NK-92 (cell line): ENCODE measurements at regions not wholly inside any gene's neighbourhood (a gene's known extent, or its start where the extent isn't known, plus 50 kb on each side); places are given as distances from the start of the nearest gene placed in this dataset.

Source experiments
- DNase-seq: peaks from one replicate; lab custom pipeline; 2025; ENCODE audit not compliant: unreplicated experiment; lab: John Stamatoyannopoulos, UW

GRCh38 chr6:111957623-111958315, 84.5 kb upstream of the FYN start:
- no peak for DNase-seq

- no peak for DNase-seq
Observed at GRCh38 chr6:111958534-111958933, 85.3 kb upstream of the FYN start.

GRCh38 chr6:111959766-111960165, 86.5 kb upstream of the FYN start:
- DNase-seq = no peak

DNA sequence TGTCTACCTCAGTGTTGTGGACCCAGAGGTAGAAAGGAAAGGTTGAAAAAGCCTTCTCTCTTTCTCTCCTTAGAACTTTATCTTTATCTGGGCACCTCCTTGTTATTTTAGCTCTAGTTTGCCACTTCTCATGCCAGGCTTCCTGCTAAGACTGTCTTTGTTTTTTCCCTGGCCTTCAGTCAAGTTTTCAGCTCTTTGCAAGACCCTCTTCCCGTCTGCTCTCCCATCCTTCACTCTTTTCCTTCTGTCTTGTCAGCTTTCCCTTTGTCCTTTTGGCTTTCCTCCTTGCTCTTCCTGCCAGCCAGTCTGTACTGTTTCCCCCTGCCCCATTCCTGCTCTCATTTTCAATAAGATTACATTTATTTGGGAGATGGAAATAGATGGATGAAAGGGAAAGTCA, 86.8 kb upstream of the CCN6 start:
- no peak for DNase-seq

DNA sequence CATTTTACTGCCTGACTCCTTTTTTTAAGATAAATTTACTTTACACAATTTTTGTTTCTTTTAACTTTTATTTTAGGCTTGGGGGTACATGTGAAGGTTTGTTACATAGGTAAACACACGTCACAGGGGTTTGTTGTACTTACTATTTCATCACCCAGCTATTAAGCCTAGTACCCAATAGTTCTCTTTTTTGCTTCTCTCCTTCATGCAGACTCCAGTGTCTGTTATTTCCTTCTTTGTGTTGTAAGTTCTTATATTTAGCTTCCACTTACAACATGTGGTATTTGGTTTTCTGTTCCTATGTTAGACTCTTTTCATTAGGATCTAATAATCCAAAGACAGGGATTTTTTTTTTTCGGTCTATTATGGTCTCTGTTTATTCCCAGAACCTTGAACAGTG, 83.5 kb upstream of the CCN6 start:
- DNase-seq = no peak

DNA sequence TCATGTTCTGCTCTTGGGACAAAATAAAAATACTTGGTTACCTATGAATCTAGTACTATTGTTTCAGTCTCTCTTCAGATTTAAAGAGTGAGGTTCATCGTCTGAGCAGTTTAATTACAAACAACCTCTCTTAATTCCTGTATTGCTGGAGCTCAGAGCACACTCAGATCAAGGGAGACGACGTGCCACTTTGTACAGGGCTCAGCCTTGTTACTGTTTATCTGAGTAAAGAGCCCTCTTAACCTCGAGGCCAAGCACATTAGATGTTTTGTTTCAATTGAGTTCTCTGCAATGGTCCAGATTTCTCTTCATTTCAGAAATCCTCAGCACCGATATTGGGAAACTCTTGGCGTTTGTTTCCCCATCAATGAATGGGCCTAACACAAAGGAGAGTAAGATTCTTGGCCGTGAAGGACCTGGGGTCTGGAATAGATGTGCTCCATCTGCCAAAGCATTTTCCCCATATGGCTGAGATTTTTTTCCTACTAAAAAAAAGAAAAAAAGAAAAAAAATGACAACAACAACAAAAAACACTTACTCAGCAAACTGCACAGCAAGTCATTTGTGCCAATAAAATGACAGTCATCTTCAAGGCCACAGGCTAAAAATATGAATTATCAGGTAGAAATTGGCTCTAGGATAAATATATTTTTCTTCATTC, 82.6 kb upstream of the CCN6 start:
- no peak for DNase-seq

- DNase-seq = no peak
Observed at GRCh38 chr6:111971866-111972532, 81.9 kb upstream of the CCN6 start.

DNA sequence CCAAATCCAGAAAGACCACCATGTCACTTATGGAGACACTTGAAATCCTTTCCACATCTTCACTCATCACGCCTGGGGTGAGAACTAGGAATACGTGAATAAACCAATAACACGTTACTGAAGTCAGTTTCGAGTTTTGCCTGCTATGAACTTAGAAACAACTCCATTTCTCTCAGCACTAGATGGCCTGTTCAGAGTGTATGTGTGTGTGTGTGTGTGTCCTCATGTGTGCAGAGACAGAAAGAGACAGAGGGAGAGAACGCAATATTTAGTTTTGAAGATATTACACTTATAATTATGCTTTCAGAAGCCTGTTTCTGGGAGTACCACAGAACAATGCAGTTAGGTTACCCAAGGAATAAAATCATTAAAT, 81.2 kb upstream of the CCN6 start:
- DNase-seq = no peak

- no peak for DNase-seq
Observed at GRCh38 chr6:111973118-111973761, 80.7 kb upstream of the CCN6 start.

DNA sequence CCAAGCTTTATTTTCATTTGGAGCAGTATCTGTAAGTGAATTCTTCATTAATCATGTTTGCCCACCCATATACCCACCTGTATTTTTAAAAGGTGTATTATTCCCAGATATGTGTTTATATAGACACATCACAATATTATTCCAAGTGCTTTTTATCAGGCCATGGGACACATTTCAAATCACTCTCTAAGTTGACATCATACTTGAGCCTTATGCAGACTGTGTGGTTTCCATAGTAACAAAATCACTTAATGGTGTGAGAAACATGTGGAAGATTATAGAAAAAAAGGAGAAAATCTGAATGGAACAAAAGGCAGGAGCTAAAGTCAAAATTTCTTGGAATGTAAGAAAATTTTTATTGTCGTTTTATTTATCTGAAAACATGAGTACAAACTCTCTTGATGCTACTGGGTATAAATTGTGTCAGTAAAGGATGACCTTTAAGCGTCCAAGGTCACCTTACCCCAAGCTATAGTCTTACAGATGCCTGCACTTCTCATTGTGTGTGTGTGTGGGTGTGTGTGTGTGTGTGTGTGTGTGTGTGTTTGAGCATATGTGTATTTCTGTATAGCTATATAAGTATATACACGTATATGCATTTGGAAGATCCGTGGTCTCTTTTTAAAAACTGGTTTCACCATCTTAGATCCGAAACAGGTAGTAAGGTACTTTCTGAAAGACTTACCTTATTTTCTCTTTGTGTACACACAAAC, 79.8 kb upstream of the CCN6 start:
- no peak for DNase-seq

- DNase-seq = no peak
Observed at GRCh38 chr6:111975466-111975865, 78.4 kb upstream of the CCN6 start.

DNA sequence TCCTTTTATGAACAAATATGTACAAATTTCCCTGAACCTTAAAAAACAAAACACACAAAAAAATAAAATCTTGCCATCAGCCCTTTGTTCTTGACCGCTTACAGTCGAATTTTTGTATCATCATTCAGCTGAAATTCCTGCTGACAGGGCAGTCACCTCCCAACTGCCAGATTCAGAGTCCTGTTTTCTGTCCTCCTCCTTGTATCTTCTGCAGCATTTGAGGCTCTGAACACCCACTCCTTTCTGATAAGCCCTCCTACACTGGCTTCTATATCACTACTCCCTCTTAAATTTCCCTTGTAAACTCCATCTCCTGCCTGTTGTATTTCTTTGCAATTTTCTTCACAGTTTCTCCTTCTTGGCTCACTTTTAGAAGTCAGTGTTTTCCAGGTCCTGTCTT, 77.8 kb upstream of the CCN6 start:
- no peak for DNase-seq

- no peak for DNase-seq
Observed at GRCh38 chr6:111978532-111979149, 75.3 kb upstream of the CCN6 start.

- no peak for DNase-seq
Observed at GRCh38 chr6:111979633-111980032, 74.3 kb upstream of the CCN6 start.

GRCh38 chr6:111980143-111980542, 73.8 kb upstream of the CCN6 start:
- DNase-seq = no peak

DNA sequence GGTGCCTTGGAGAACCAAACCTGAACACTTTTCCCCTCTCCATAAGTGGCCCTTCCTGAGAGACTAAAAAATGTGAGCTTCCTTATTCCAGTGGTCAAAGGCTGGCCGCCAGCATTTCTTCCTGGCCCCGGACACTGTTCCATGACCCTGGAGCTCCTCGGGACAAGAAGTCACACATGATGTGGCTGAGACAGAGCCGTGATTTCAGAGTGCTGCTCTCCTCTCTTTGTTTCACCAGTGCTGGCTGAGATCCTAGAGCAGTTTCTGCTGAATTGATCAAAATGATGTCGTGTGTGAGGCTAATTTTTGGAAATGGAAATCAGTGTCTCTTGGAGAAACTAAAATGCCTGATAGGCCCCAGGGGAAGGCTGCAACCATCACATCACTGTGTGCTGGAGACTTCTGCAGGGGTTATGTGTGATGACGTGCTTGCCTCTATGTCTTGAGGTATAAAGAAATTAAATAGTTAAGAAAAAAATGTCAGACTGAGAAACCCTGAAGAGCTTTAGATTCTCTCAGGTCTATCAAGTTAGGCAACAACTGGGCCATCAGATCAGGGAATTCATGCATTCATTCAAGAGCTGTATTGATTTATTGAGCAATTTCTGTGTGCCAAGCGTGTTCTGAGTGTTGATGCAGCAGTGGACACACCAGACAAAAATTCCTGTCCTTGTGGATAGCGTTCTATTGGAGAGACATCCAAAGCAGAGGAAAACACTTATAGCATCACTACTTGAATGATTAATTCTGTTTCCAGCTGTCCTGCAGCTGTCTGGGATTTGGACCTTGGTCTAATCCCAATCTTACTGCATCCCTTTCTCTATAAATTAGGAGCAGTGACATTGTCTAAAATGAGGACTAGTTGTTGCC, 72.7 kb upstream of the CCN6 start:
- DNase-seq = no peak

GRCh38 chr6:111982681-111983080, 71.2 kb upstream of the CCN6 start:
- DNase-seq = no peak

GRCh38 chr6:111983193-111983592, 70.7 kb upstream of the CCN6 start:
- DNase-seq = no peak

- DNase-seq = no peak
Observed at GRCh38 chr6:111984081-111984480, 69.8 kb upstream of the CCN6 start.
